Endothelial cell of umbilical vein (primary cell): ENCODE measurements at regions not wholly inside any gene's neighbourhood (a gene's known extent, or its start where the extent isn't known, plus 50 kb on each side); places are given as distances from the start of the nearest gene placed in this dataset.

Experiments
- BruUV-seq: library from RNA; stranded (reverse); fragments of 400-500 nt; replicated peaks from 2 replicates; lab custom pipeline; 2021; lab: Mats Ljungman, UMichigan
- CTCF ChIA-PET: fragments of 300-600, 350-600 bp; sonication (Branson Sonifier 250); formaldehyde crosslinking; loops from one replicate; lab custom pipeline; 2021; ENCODE audit warnings: antibody characterized with exemption, inconsistent platforms; lab: Charles Lee
- POLR2A ChIA-PET: fragments of 300-600, 350-600 bp; sonication (Branson Sonifier 250); formaldehyde crosslinking; loops from one replicate; lab custom pipeline; 2021; ENCODE audit warnings: antibody characterized with exemption, inconsistent platforms; lab: Charles Lee
- DNase-seq: peaks from one replicate; pipeline ENCODE4 v3.0.0-alpha.2; 2011; ENCODE audit warnings: low read depth, low spot score
- FAIRE-seq: peaks from 2 replicates; lab custom pipeline; 2011; peaks lifted over from hg19 to GRCh38; lab: Jason Lieb, UNC
- H2AFZ ChIP-seq: 2 replicates; pipeline ENCODE4 v1.6.0; 2012; ENCODE audit warnings: low read depth, low read length, control low read depth, inconsistent platforms
- H3K27ac ChIP-seq: 2 replicates; pipeline ENCODE4 v1.5.1; 2011; ENCODE audit warnings: low read depth, mild to moderate bottlenecking, control low read depth, low read length, moderate library complexity; ENCODE audit not compliant: insufficient read depth
- H3K27me3 ChIP-seq, 2 experiments: 2 replicates each; pipeline versions ENCODE4 v1.6.0 to v1.6.1; 2011; ENCODE audit warnings: low read length in 2 of 2, mixed read lengths in 1 of 2; ENCODE audit not compliant: control insufficient read depth in 2 of 2, insufficient read depth in 2 of 2
- H3K36me3 ChIP-seq, 2 experiments: 2 replicates in 1 of 2; 3 replicates in 1 of 2; pipeline ENCODE4 v1.5.1; 2011; ENCODE audit warnings: low read length in 2 of 2, mild to moderate bottlenecking in 1 of 2, moderate library complexity in 1 of 2; ENCODE audit not compliant: control insufficient read depth in 2 of 2, insufficient read depth in 2 of 2; ENCODE audit errors: extremely low read depth in 1 of 2
- H3K4me1 ChIP-seq: 3 replicates; pipeline ENCODE4 v1.5.1; 2011; ENCODE audit warnings: mild to moderate bottlenecking, low read length; ENCODE audit not compliant: control insufficient read depth, insufficient read depth; ENCODE audit errors: extremely low read depth
- H3K4me2 ChIP-seq: 2 replicates; pipeline ENCODE4 v1.6.1; 2011; ENCODE audit warnings: low read length, control low read depth, mixed read lengths; ENCODE audit not compliant: insufficient read depth
- H3K4me3 ChIP-seq, 3 experiments: fragments of 200-600 bp in 1 of 3; sonication (generic), shearing (Covaris generic) in 1 of 3; replicated peaks in 1 of 3; 2 replicates each; pipeline ENCODE4 v1.5.1; 2011 to 2016; ENCODE audit warnings: control low read depth in 3 of 3, low read length in 3 of 3, mild to moderate bottlenecking in 2 of 3, inconsistent platforms in 1 of 3, low read depth in 1 of 3, moderate library complexity in 1 of 3; ENCODE audit not compliant: insufficient read depth in 1 of 3
- H3K79me2 ChIP-seq: 2 replicates; pipeline ENCODE4 v1.6.0; 2012; ENCODE audit warnings: low read length, inconsistent platforms; ENCODE audit not compliant: control insufficient read depth, insufficient read depth
- H3K9ac ChIP-seq: replicated peaks from 2 replicates; pipeline ENCODE3; 2011; ENCODE audit warnings: low read length, control low read depth; ENCODE audit not compliant: insufficient read depth; ENCODE audit errors: extremely low read depth
- H3K9me1 ChIP-seq: replicated peaks from 3 replicates; pipeline ENCODE4 v1.6.0; 2011; ENCODE audit warnings: mild to moderate bottlenecking, low read length; ENCODE audit not compliant: control insufficient read depth, insufficient read depth; ENCODE audit errors: extremely low read depth
- H3K9me3 ChIP-seq: replicated peaks from 2 replicates; pipeline ENCODE4 v1.5.1; 2012; ENCODE audit warnings: low read length, inconsistent platforms; ENCODE audit not compliant: control insufficient read depth, insufficient read depth
- H4K20me1 ChIP-seq: replicated peaks from 2 replicates; pipeline ENCODE3; 2011; ENCODE audit warnings: mild to moderate bottlenecking, low read length; ENCODE audit not compliant: control insufficient read depth, insufficient read depth; ENCODE audit errors: extremely low read depth
- CTCF ChIP-seq, 2 donors: IDR thresholded peaks; 1 replicate in 1 of 2; 2 replicates in 1 of 2; pipeline ENCODE4 v1.5.1; 2011; ENCODE audit warnings: low read length in 2 of 2, mild to moderate bottlenecking in 2 of 2, moderate library complexity in 2 of 2, control low read depth in 1 of 2, inconsistent platforms in 1 of 2, low read depth in 1 of 2; ENCODE audit not compliant: insufficient read depth in 1 of 2; ENCODE audit errors: extremely low read depth in 1 of 2
- EZH2 ChIP-seq: IDR thresholded peaks from 2 replicates; pipeline ENCODE4 v1.6.1; 2012; ENCODE audit warnings: borderline replicate concordance, low read depth, mild to moderate bottlenecking, moderate library complexity, low read length, inconsistent platforms; ENCODE audit not compliant: severe bottlenecking
- FOS ChIP-seq: IDR thresholded peaks from 2 replicates; pipeline ENCODE4 v1.6.1; 2011; ENCODE audit warnings: mild to moderate bottlenecking, low read length, moderate library complexity, borderline replicate concordance; ENCODE audit not compliant: insufficient read depth
- GATA2 ChIP-seq: IDR thresholded peaks from 2 replicates; pipeline ENCODE4 v1.7.0; 2011; ENCODE audit warnings: low read depth, mild to moderate bottlenecking, moderate library complexity, mixed read lengths, low read length; ENCODE audit not compliant: insufficient read length, insufficient read depth
- JUN ChIP-seq: IDR thresholded peaks from 2 replicates; pipeline ENCODE4 v1.6.1; 2011; ENCODE audit warnings: borderline replicate concordance, low read depth; ENCODE audit not compliant: insufficient read length, insufficient read depth
- MAX ChIP-seq: IDR thresholded peaks from 2 replicates; pipeline ENCODE4 v1.6.1; 2011; ENCODE audit not compliant: insufficient read depth, insufficient read length
- MYC ChIP-seq: IDR thresholded peaks from one replicate; pipeline ENCODE4 v1.6.1; 2011; ENCODE audit warnings: mild to moderate bottlenecking, low read depth, low read length
- POLR2A ChIP-seq: IDR thresholded peaks from 2 replicates; pipeline ENCODE4 v1.6.1; 2012; ENCODE audit warnings: low read depth, mild to moderate bottlenecking, control low read depth, low read length
- POLR2AphosphoS5 ChIP-seq: IDR thresholded peaks from 2 replicates; pipeline ENCODE4 v1.6.1; 2012; ENCODE audit warnings: low read depth, mild to moderate bottlenecking, control low read depth, low read length, moderate library complexity; ENCODE audit not compliant: insufficient read depth
- dilution Hi-C: fragments of 300-500 bp; cut with MboI; formaldehyde crosslinking; loops from one replicate; pipeline ENCODE4 v1.15.0; 2019; ENCODE audit warnings: low sequenced_read_pairs; ENCODE audit not compliant: extremely low pct_ligation_motif_present
- intact Hi-C: fragments of 100-400 bp; cut with micrococcal nuclease; formaldehyde crosslinking; loops from one replicate; pipeline ENCODE4 v1.10.0; 2022

DNA sequence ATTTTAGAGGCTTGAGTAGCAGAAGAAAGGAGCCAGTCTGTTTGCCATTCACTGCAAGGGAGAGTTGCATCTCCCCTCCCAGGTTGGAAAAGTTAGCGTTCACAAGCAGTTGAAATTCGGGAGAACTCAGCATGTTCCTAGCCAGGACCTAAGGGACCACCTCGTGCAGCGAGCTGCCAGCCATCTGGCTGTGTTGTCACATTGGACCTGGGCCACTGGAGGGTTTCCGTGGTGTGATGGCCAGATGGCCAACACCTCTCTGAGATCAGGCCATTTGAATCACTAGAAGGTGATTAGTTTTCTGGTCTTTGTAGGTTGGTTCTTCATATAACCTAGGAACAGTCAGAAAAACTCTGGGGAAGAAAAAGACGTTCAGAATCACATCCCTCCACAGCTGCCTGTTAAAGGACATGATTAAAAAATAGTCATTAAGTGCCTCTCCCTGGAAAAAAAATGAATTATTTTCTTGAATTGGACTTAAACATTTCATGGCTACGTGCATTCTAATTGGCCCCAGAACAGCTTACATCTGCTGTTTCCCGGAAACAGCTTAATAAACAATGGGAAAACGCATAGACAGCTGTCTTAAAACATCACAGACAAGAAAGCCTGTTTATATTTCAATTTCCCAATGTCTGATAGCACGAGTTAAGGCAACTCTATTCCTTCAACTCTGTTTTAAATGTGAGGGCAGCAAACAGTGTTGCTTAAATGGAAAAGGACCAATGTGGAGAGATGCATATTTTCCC, 303.9 kb downstream of the TENT4A start:
- DNase-seq (no peak), FAIRE-seq (no peak)
- H3K9me3 ChIP-seq = peaks cover 2% of the 10 kb centered on the region
- no peaks in the 10 kb centered on the region for H3K9me1 ChIP-seq
- no peaks in the 10 kb centered on the region for H3K79me2 ChIP-seq
- no peak overlapping the region for H3K4me2 ChIP-seq
- H3K27me3 ChIP-seq = no peaks in the 10 kb centered on the region
- no peaks in the 10 kb centered on the region for H4K20me1 ChIP-seq
- TF ChIP-seq MYC (no peak), GATA2 (no peak), FOS (no peak), MAX (no peak), POLR2A (no peak), EZH2 (no peak), JUN (no peak), POLR2AphosphoS5 (no peak), CTCF (IDR thresholded peaks at IDR 0.05; ENCODE audit: extremely low read depth in 1 of 2, insufficient read depth in 1 of 2, low read depth in 1 of 2, low read length in 2 of 2) (no peak)
- CTCF ChIA-PET = no interaction called here
- dilution Hi-C loops = no loop called here
- POLR2A ChIA-PET = no interaction called here
- H3K36me3 ChIP-seq = no peaks in the 10 kb centered on the region
- H3K9ac ChIP-seq = no peak overlapping the region
- no peak overlapping the region for H2AFZ ChIP-seq
- H3K27ac ChIP-seq = no peak overlapping the region
- no peak overlapping the region for H3K4me3 ChIP-seq
- no peaks in the 10 kb centered on the region for H3K4me1 ChIP-seq
- no TSS peak for BruUV-seq
- intact Hi-C loops = no loop called here
